Activated naive CD4-positive, alpha-beta T cell treated with anti-CD3 and anti-CD28 coated beads, Interleukin-2, amount 10 ng/mL, durations not matched to agents 7 days and 5 days (primary cell): ENCODE measurements at regions not wholly inside any gene's neighbourhood (a gene's known extent, or its start where the extent isn't known, plus 50 kb on each side); places are given as distances from the start of the nearest gene placed in this dataset.

Source experiments
- CTCF ChIA-PET: fragments of 350-600 bp; sonication (Branson Sonifier 250); formaldehyde crosslinking; loops from one replicate; lab custom pipeline; 2021; ENCODE audit warnings: antibody characterized with exemption; lab: Charles Lee
- DNase-seq: peaks from one replicate; pipeline ENCODE4 v3.0.0-alpha.2; 2020
- H3K27ac Mint-ChIP-seq: one replicate; pipeline ENCODE4 v1.8.0; 2021; ENCODE audit warnings: mild to moderate bottlenecking, moderate library complexity, mixed read lengths
- H3K27me3 Mint-ChIP-seq: one replicate; pipeline ENCODE4 v1.8.0; 2021; ENCODE audit warnings: mild to moderate bottlenecking, mixed read lengths
- H3K36me3 Mint-ChIP-seq: one replicate; pipeline ENCODE4 v1.8.0; 2021; ENCODE audit warnings: mixed read lengths
- H3K4me1 Mint-ChIP-seq: one replicate; pipeline ENCODE4 v1.8.0; 2021; ENCODE audit warnings: mixed read lengths
- H3K4me3 Mint-ChIP-seq: one replicate; pipeline ENCODE4 v1.8.0; 2021; ENCODE audit warnings: mild to moderate bottlenecking, moderate library complexity, mixed read lengths
- H3K9me3 Mint-ChIP-seq: one replicate; pipeline ENCODE4 v1.8.0; 2021; ENCODE audit warnings: mixed read lengths

DNA sequence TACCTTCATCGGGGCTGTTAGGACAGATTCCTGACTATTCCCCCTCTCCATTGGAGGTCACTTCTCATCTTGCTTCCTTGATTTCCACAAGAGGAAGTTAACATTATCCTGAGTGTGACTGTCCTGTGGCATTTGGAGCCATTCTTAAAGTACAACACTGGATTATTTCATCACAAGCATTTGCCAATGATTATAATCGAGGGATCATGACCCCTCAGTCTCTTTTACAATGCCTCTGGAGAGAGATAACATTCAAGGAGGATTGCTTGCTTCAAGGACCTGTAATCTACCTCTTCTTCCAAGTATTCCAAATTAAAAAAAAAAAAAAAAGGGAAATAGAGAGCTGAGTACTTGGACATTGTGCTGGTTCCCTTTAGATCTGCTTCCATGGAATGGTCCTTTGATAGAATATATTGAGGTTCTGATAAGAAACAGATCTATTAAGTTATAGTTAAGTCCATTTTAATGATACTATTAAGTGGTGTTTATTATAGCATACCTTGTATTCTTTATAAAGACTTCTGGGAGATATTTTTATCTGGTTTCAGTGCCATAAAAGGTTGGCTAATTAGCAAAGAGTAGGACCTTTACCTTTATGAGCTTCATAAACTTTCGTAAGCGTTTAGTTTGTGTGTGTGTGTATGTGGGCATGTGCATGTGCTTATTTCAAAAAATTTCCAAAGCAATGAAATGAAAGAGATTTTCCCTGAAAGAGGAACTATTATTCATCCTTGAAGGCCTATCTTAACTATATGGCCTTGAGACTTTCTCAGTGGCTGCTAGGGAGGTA is 469.1 kb downstream of the DHX35 start:
- H3K27ac Mint-ChIP-seq = no peak overlapping the region
- H3K4me3 Mint-ChIP-seq = no peak overlapping the region
- CTCF ChIA-PET = no interaction called here
- H3K36me3 Mint-ChIP-seq = no peaks in the 10 kb centered on the region
- peaks cover 2% of the 10 kb centered on the region for H3K9me3 Mint-ChIP-seq
- no peaks in the 10 kb centered on the region for H3K4me1 Mint-ChIP-seq
- no peak for DNase-seq
- H3K27me3 Mint-ChIP-seq = no peaks in the 10 kb centered on the region

DNA sequence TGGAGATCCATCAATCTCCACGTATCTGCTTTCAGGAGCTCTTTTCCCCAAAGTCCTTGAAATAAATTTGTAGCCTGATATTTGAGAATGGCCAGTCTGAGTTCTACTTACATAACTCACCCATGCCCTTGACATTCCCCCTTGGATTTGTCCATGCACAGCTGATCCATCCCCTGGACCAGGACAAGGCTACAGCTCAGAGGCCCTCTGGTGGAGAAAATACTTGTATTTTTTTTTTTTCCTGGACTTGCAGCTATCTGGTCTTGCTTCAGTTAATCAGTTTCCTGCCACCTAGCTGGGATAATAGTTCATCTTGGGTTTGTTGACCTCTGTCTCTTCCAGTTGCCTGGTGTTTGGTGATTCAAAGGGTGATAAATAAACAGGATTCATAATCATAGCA is 467.6 kb downstream of the DHX35 start:
- Mint-ChIP-seq H3K9me3 (peaks cover 2% of the 10 kb centered on the region), H3K27ac (no peak overlapping the region), H3K27me3 (no peaks in the 10 kb centered on the region), H3K4me3 (no peak overlapping the region), H3K36me3 (no peaks in the 10 kb centered on the region), H3K4me1 (no peaks in the 10 kb centered on the region)
- CTCF ChIA-PET = interaction anchor here (0.8 kb wide), 1 partner anchor 164 kb away, joined by 3 read pairs; no protein-coding TSS in a partner anchor
- no peak for DNase-seq

DNA sequence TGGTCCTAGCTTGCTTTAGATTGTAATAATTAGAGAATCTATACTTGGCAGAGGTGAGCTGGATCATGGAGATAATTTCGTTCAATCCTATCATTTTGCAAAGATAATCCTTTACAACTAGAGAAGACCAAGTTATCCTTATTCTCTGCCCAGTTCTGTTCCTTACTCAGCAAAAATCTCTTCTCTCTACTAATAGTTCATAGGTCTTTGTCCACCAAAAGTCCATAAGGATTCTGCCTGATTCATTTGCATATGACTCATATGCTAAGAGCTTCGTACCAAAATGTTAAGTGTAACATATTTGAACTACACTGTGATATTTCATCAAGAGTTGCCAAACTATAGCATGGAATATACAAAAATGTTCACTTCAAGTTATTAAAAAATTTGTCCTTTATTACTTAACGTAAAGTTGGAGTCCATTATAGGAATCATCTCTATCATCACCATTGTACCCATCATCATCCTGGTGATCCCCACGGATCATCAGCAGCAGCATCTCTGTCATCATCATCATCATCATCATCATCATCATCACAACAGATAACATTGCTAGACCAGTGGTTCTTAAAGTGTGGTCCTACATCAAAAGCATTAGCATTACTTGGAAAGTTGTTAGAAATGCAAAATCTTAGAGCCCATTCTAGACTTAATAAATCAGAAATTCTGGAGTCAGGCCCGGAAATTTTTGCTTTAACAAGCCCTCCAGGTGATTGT is 463.0 kb downstream of the DHX35 start:
- H3K4me1 Mint-ChIP-seq = no peaks in the 10 kb centered on the region
- no peak overlapping the region for H3K27ac Mint-ChIP-seq
- no peaks in the 10 kb centered on the region for H3K36me3 Mint-ChIP-seq
- H3K4me3 Mint-ChIP-seq = no peak overlapping the region
- no peaks in the 10 kb centered on the region for H3K9me3 Mint-ChIP-seq
- CTCF ChIA-PET = no interaction called here
- H3K27me3 Mint-ChIP-seq = no peaks in the 10 kb centered on the region
- DNase-seq = no peak

DNA sequence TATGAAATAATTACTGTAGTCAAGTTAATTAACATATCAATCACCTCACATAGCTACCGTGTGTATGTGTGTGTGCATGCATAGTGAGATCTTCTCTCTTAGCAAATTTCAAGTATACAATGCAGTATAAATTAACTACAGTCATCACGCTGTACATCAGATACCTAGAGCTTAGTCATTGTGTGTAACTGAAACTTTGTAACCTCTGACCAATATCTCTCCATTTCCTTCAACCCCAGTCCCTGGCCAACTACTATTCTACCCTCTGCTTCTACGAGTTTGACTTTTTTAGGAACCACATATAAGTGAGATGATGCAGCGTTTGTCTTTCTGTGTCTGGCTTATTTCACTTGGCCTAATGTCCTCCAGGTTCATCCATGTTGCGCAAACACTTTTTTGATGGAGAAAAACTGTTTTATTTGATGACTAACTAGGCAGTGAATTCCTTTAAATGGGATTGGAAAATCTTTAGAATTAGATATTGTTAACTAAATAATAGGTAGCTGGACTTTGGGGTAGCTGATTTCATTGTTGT is 459.5 kb downstream of the DHX35 start:
- Mint-ChIP-seq H3K27ac (no peak overlapping the region), H3K36me3 (no peaks in the 10 kb centered on the region), H3K4me3 (no peak overlapping the region), H3K27me3 (no peaks in the 10 kb centered on the region), H3K4me1 (no peaks in the 10 kb centered on the region), H3K9me3 (no peaks in the 10 kb centered on the region)
- no peak for DNase-seq
- CTCF ChIA-PET = no interaction called here

DNA sequence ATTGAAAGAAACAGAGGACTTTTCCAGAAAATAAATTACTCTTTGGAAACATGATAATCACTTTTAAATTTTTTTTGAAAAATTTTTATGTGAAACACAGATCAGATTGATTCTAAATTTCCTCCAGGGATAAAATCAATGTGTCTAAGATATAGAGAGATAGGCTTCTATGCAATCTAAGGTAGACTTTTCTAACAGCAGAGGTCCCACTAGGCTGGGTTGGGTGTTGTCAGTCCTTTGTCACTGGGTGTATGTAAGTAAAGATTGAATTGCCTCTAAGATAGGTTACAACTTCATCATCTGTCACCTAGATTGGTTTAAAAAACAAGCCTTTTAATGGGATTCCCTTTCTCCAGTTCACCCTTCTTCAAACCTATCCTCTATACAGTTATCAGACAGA is 449.9 kb downstream of the DHX35 start:
- H3K4me3 Mint-ChIP-seq = no peak overlapping the region
- no peaks in the 10 kb centered on the region for H3K9me3 Mint-ChIP-seq
- no peak for DNase-seq
- no peaks in the 10 kb centered on the region for H3K4me1 Mint-ChIP-seq
- no peak overlapping the region for H3K27ac Mint-ChIP-seq
- CTCF ChIA-PET = no interaction called here
- H3K36me3 Mint-ChIP-seq = no peaks in the 10 kb centered on the region
- no peaks in the 10 kb centered on the region for H3K27me3 Mint-ChIP-seq

DNA sequence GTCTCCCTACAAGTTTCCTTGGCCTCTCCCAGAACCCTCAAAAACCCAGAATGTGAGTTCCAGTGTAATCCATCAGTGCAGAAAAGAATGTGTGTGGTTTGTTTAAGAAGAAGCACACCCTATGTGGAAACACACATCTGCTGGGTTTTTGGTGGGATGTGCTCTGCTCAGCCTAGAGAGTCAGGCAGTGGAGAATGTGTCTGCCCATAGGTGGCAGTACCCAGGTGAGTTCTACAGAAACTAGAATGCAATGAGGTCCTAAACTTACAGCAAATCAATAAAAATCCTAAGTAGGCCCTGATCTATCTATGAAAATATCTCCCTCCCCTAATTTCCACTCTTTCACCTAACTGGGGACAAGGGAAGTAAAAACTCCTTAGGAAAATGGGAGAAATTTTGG is 437.3 kb downstream of the DHX35 start:
- H3K27me3 Mint-ChIP-seq = no peaks in the 10 kb centered on the region
- H3K27ac Mint-ChIP-seq = no peak overlapping the region
- no peak overlapping the region for H3K4me3 Mint-ChIP-seq
- no peaks in the 10 kb centered on the region for H3K36me3 Mint-ChIP-seq
- no peak for DNase-seq
- no peaks in the 10 kb centered on the region for H3K4me1 Mint-ChIP-seq
- H3K9me3 Mint-ChIP-seq = no peaks in the 10 kb centered on the region
- CTCF ChIA-PET = no interaction called here

DNA sequence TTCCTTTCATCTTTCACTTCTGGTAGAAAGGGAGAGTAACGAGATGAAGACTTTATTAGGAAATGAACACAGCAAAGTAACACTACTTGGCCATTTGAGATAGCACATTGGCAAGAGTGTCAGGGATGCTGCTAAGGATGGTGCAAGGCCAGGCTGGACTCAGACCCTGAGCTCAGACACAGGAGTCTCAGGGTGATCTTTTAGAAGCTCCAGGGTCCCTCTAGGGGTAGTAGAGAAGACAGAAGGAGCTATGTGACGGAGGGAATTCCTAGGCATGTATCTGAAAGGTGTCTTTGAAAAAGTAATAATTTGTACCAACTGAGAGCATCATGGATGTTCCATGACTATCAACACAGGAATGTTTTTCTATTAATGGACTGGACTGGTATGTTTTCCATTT is 436.5 kb downstream of the DHX35 start:
- DNase-seq = no peak
- Mint-ChIP-seq H3K27ac (no peak overlapping the region), H3K27me3 (no peaks in the 10 kb centered on the region), H3K4me1 (no peaks in the 10 kb centered on the region), H3K4me3 (no peak overlapping the region), H3K9me3 (no peaks in the 10 kb centered on the region), H3K36me3 (no peaks in the 10 kb centered on the region)
- CTCF ChIA-PET = no interaction called here

DNA sequence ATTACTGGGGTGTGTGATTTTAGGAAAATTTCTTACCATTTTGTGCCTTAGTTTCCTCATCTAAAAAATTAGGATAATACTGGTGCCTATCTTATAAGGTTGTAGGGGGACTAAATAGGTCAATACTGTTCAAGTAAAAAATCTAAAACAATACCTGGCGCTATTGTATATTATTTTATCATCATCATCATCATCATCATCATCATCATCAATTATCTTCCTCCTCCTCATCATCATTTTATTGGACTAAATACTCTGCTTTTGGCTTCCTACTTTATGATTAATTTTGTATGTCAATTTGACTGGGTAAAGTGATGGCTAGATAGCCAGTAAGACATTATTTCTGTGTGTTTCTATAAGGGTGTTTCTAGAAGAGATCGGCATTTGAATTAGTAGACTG is 435.5 kb downstream of the DHX35 start:
- Mint-ChIP-seq H3K27me3 (no peaks in the 10 kb centered on the region), H3K4me3 (no peak overlapping the region), H3K27ac (no peak overlapping the region), H3K4me1 (no peaks in the 10 kb centered on the region), H3K9me3 (no peaks in the 10 kb centered on the region), H3K36me3 (no peaks in the 10 kb centered on the region)
- CTCF ChIA-PET = no interaction called here
- no peak for DNase-seq

DNA sequence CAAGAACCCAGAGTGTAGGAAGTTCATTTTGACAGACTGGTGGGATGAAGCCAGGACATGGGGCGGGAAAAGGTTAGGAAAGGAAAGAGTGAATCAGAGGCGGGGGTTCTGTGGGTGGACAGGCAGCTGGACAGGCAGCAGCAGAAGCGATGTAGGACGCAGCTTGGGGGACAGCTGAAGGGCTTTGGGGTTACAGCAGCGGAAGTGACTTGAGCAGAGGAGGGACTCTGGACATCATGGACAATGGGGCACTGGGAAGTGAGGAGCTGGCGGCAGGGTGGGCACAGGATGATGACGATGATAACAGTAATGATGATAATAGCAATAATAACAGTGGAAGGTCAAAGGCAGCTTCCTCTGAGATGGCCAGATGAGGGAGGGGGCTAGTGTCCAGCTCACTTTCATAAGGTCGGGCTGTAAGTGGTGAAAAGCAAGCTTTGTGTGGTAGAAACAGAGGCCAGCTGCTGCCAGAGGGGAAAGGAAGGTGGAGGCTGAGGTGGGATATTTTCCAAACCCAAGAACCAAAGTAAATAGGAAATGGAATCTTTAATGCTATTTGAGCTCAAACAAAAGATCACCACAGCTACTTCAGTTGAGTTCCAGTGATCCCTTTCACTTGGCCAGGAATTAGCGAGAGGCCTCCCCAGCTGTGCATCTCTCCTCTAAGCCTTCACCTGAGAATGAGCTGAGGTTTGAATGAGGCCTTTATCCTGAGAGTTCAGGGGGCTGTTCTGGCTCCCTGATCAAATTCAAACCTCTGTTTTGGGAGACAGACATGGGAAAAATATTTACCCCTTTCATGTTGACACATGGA is 433.5 kb downstream of the DHX35 start:
- H3K27me3 Mint-ChIP-seq = no peaks in the 10 kb centered on the region
- no peak overlapping the region for H3K27ac Mint-ChIP-seq
- no peak for DNase-seq
- H3K36me3 Mint-ChIP-seq = no peaks in the 10 kb centered on the region
- no peak overlapping the region for H3K4me3 Mint-ChIP-seq
- no peaks in the 10 kb centered on the region for H3K4me1 Mint-ChIP-seq
- H3K9me3 Mint-ChIP-seq = no peaks in the 10 kb centered on the region
- CTCF ChIA-PET = no interaction called here

DNA sequence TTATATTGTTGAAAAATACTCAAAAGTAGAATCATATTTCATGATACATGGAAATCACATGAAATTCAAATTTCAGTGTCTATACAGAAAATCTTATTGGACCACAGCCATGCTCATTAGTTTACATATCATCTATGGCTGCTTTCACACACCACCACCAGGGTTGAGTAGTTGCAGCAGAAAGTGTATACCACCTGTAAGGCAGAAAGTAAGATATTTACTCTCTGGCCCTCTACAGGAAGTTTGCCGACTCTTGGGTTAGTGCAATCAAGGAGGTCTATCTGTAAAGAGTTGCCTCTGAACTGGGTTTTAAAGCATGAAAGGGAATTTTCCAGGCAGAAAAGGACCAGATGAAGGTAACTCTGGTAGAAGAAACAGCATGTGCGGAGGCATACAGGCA is 432.3 kb downstream of the DHX35 start:
- H3K9me3 Mint-ChIP-seq = no peaks in the 10 kb centered on the region
- H3K4me1 Mint-ChIP-seq = no peaks in the 10 kb centered on the region
- no peaks in the 10 kb centered on the region for H3K27me3 Mint-ChIP-seq
- DNase-seq = no peak
- H3K27ac Mint-ChIP-seq = no peak overlapping the region
- no peaks in the 10 kb centered on the region for H3K36me3 Mint-ChIP-seq
- H3K4me3 Mint-ChIP-seq = no peak overlapping the region
- CTCF ChIA-PET = no interaction called here

DNA sequence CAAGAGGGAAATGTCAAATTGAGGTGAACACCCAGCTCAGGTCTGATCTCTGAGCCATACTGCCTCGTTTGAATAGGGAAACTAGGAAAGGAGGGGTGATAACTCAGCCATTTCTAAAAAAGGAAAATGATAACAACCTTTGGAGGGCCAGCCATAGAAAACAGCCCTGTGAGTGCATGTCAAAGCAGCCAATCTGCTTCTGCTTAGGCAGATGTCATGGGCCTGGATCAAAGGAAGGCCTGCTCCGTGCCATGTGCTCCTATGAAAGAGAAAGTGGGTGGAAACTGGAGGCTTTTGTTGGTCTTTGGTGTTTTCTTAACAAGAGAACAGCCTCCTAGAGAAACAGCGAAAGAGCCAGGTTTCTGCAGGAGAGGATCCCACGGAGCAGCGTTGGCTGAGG is 428.0 kb downstream of the DHX35 start:
- H3K27ac Mint-ChIP-seq = no peak overlapping the region
- no peak overlapping the region for H3K4me3 Mint-ChIP-seq
- no peaks in the 10 kb centered on the region for H3K4me1 Mint-ChIP-seq
- no peaks in the 10 kb centered on the region for H3K36me3 Mint-ChIP-seq
- CTCF ChIA-PET = no interaction called here
- no peaks in the 10 kb centered on the region for H3K27me3 Mint-ChIP-seq
- no peak for DNase-seq
- H3K9me3 Mint-ChIP-seq = no peaks in the 10 kb centered on the region

DNA sequence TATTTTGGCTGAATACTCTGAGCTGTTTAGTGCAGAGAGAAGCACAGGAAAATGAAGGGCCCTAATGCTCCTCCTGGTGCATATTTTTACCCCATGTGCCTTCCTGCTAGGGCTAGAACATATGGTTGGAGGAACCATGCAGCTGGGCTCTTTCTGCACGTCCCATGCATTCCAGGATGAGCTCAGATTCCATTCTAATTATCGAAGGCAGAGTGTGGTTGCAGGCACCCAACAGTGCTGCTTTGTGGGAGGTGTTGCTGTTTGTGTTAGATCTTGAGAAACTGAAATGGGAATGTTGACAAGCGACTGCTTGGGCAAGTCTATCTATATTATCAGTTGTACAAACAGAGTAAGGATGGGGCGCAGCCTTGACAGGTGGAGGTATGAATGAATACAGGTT is 419.5 kb downstream of the DHX35 start:
- no peak for DNase-seq
- H3K9me3 Mint-ChIP-seq = no peaks in the 10 kb centered on the region
- H3K27ac Mint-ChIP-seq = no peak overlapping the region
- H3K27me3 Mint-ChIP-seq = no peaks in the 10 kb centered on the region
- CTCF ChIA-PET = no interaction called here
- H3K4me3 Mint-ChIP-seq = no peak overlapping the region
- no peaks in the 10 kb centered on the region for H3K4me1 Mint-ChIP-seq
- no peaks in the 10 kb centered on the region for H3K36me3 Mint-ChIP-seq

DNA sequence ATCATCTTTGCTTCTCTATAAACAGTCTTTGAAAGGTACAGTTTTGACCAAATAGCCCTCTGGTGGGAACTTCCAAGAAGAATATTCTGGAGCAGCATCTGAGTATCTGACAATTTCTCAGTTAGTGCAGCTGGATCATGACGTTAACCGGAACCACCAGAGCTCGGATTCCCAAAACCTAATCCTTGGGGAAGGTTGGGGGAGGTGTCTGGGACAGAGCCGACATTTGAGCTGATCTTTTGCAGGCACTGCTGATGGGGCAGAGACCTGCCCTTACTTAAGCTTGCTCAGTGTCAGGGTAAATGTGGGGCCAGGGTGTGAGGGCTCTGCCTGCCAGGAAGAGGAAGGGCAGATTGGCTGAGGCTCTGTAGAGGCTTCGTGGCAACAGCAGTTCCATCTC is 416.6 kb downstream of the DHX35 start:
- CTCF ChIA-PET = no interaction called here
- H3K4me1 Mint-ChIP-seq = no peaks in the 10 kb centered on the region
- H3K27me3 Mint-ChIP-seq = no peaks in the 10 kb centered on the region

DNA sequence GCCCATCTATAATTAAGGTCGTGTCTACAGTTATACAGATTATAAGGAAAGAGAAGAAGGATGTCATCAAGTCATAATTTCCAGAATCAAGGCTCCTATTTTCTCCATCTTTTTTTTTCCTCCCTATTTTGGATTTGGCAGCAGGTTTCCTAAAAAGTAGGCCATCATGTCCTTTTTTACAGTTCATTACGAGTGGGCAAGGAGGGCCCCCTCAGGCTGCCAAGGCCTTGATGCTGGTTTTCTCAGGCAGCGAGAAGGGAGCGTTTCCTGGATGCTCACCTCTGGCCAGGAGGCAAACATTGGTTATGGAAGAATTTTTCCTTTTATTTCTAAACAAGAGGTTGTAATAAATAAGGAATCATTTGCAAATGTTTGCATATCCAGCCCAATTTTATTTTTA is 414.6 kb downstream of the DHX35 start:
- CTCF ChIA-PET = no interaction called here
- H3K36me3 Mint-ChIP-seq = no peaks in the 10 kb centered on the region
- H3K4me1 Mint-ChIP-seq = no peaks in the 10 kb centered on the region
- H3K9me3 Mint-ChIP-seq = no peaks in the 10 kb centered on the region
- DNase-seq = no peak
- H3K27ac Mint-ChIP-seq = no peak overlapping the region
- no peak overlapping the region for H3K4me3 Mint-ChIP-seq
- no peaks in the 10 kb centered on the region for H3K27me3 Mint-ChIP-seq

More for the DNA sequence above, 416.6 kb downstream of the DHX35 start:
- H3K4me3 Mint-ChIP-seq = no peak overlapping the region
- DNase-seq = no peak
- H3K9me3 Mint-ChIP-seq = no peaks in the 10 kb centered on the region
- H3K36me3 Mint-ChIP-seq = no peaks in the 10 kb centered on the region
- H3K27ac Mint-ChIP-seq = no peak overlapping the region
